Activated B cell treated with CpG ODN at 0.5 μM for 24 hours (primary cell): ENCODE measurements at regions not wholly inside any gene's neighbourhood (a gene's known extent, or its start where the extent isn't known, plus 50 kb on each side); places are given as distances from the start of the nearest gene placed in this dataset.

ENCODE experiments used
- ATAC-seq: fragments of 200-7000 bp; cut with Tn5 transposase; one replicate; pipeline ENCODE4 v1.10.0; 2021; ENCODE audit warnings: low read depth, mild to moderate bottlenecking, moderate library complexity
- CTCF ChIA-PET: fragments of 350-600 bp; sonication (Branson Sonifier 250); formaldehyde crosslinking; loops from one replicate; lab custom pipeline; 2021; ENCODE audit warnings: antibody characterized with exemption; lab: Charles Lee
- POLR2A ChIA-PET: fragments of 350-600 bp; sonication (Branson Sonifier 250); formaldehyde crosslinking; loops from one replicate; lab custom pipeline; 2021; ENCODE audit warnings: antibody characterized with exemption; lab: Charles Lee
- DNase-seq: peaks from one replicate; pipeline ENCODE4 v3.0.0; 2022
- H3K27ac Mint-ChIP-seq: one replicate; pipeline ENCODE4 v1.8.0; 2020; ENCODE audit warnings: mixed read lengths
- H3K27me3 Mint-ChIP-seq: one replicate; pipeline ENCODE4 v1.8.0; 2021; ENCODE audit warnings: mixed read lengths
- H3K36me3 Mint-ChIP-seq: one replicate; pipeline ENCODE4 v1.8.0; 2021; ENCODE audit warnings: low read depth, mixed read lengths
- H3K4me1 Mint-ChIP-seq: one replicate; pipeline ENCODE4 v1.8.0; 2021; ENCODE audit warnings: mixed read lengths
- H3K4me3 Mint-ChIP-seq: one replicate; pipeline ENCODE4 v1.8.0; 2020; ENCODE audit warnings: mild to moderate bottlenecking, mixed read lengths
- H3K9me3 Mint-ChIP-seq: one replicate; pipeline ENCODE4 v1.8.0; 2020; ENCODE audit warnings: mixed read lengths
- CTCF ChIP-seq: fragments of 200-600 bp; IDR thresholded peaks from one replicate; pipeline ENCODE4 v1.8.0; 2022; ENCODE audit warnings: antibody characterized with exemption, mild to moderate bottlenecking
- intact Hi-C: fragments of 100-400 bp; cut with micrococcal nuclease; formaldehyde crosslinking; loops from one replicate; pipeline ENCODE4 v1.15.1; 2024

DNA sequence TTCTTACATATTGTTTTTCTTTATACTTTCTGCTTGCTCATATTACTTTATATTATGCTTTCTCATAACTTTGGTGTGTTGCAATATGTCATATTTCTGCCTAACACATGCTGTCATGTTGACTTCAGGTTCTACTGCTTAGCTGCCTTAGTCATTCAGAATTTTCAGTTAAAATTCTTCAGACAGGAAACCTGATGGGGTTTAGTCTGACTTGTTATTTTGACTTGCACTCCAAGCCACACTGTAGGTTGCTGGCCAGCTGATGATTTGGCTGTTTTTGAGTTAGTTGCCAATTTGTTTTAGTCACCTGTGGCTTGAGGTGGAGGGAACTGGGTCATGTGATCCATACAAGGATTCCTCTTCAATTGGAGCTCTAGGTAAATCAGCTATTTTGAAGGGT, 315.4 kb downstream of the MAP2K6 start:
- no peak for ATAC-seq
- ChIA-PET POLR2A (no interaction called here), CTCF (no interaction called here)
- no peak overlapping the region for H3K4me3 Mint-ChIP-seq
- intact Hi-C loops, result no loop called here
- no peak for TF ChIP-seq CTCF
- no peaks in the 10 kb centered on the region for H3K36me3 Mint-ChIP-seq
- no peak for DNase-seq
- no peaks in the 10 kb centered on the region for H3K4me1 Mint-ChIP-seq
- no peaks in the 10 kb centered on the region for H3K9me3 Mint-ChIP-seq
- H3K27ac Mint-ChIP-seq, result no peak overlapping the region
- no peaks in the 10 kb centered on the region for H3K27me3 Mint-ChIP-seq

DNA sequence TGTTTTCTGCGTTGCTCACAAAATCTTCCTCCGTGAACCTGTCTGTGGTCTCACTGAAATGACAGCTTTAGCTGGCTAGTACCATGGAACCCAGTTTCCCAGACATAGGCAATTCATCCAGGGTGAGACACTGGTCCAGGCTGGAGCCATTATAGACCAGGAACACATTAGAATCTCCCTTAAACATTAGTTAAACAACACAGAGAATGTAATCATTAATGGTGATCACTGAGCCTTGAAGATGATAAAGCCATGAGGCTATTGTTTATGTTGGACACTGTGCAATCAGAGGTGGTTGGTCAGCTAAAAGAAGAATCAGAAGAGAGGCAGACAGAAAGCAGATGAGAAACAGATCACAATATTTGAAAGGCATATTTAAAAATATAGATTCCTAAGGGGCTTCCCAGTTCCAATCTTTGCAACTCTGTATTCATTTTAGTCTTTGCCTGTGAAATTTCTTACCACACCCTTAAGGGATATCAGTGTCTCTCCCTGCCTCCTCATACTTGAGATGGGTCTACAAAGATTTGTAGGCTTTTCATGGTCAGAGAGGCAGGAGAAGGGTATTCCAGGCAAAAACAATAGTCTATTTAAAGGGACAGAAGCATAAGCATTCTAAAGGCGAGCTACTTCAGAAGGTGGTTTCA, 317.9 kb downstream of the MAP2K6 start:
- no peaks in the 10 kb centered on the region for H3K36me3 Mint-ChIP-seq
- ChIA-PET POLR2A (no interaction called here), CTCF (no interaction called here)
- H3K27ac Mint-ChIP-seq, result no peak overlapping the region
- DNase-seq (no peak), ATAC-seq (no peak)
- H3K4me3 Mint-ChIP-seq, result no peak overlapping the region
- no peak for TF ChIP-seq CTCF
- no peaks in the 10 kb centered on the region for H3K27me3 Mint-ChIP-seq
- H3K4me1 Mint-ChIP-seq, result no peaks in the 10 kb centered on the region
- intact Hi-C loops, result no loop called here
- no peaks in the 10 kb centered on the region for H3K9me3 Mint-ChIP-seq

- POLR2A ChIA-PET, result no interaction called here
- CTCF ChIA-PET, result no interaction called here
- no peak for TF ChIP-seq CTCF
- DNase-seq (no peak), ATAC-seq (no peak)
- Mint-ChIP-seq H3K4me1 (no peaks in the 10 kb centered on the region), H3K27ac (no peak overlapping the region), H3K9me3 (peaks cover 4% of the 10 kb centered on the region), H3K27me3 (no peaks in the 10 kb centered on the region), H3K4me3 (no peak overlapping the region), H3K36me3 (no peaks in the 10 kb centered on the region)
- intact Hi-C loops, result no loop called here
These were observed 318.9 kb downstream of the MAP2K6 start for GRCh38 chr17:69733171-69734012.

GRCh38 chr17:69734656-69735055, 320.2 kb downstream of the MAP2K6 start:
- POLR2A ChIA-PET, result no interaction called here
- CTCF ChIA-PET, result no interaction called here
- ATAC-seq (no peak), DNase-seq (no peak)
- Mint-ChIP-seq H3K4me1 (no peaks in the 10 kb centered on the region), H3K4me3 (no peak overlapping the region), H3K9me3 (peaks cover 4% of the 10 kb centered on the region), H3K27me3 (no peaks in the 10 kb centered on the region), H3K36me3 (no peaks in the 10 kb centered on the region), H3K27ac (no peak overlapping the region)
- no peak for TF ChIP-seq CTCF
- intact Hi-C loops, result no loop called here

DNA sequence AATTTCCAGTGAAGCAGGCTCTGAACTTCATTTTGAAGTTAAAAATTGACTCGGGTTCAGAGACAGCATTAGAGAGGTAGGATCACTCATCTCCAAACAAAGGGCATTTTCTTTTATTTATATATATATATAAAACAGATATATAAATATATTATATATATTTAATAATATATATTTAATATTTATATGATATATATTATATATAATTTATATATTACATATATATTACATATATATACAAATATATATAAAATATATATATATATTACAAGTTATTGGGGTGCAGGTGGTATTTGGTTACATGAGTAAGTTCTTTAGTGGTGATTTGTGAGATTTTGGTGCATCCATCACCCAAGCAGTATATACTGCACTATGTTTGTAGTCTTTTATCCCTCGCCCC, 320.8 kb downstream of the MAP2K6 start:
- no peak overlapping the region for H3K4me3 Mint-ChIP-seq
- no peak for TF ChIP-seq CTCF
- H3K9me3 Mint-ChIP-seq, result peaks cover 4% of the 10 kb centered on the region
- no peaks in the 10 kb centered on the region for H3K36me3 Mint-ChIP-seq
- ATAC-seq, result no peak
- no peak overlapping the region for H3K27ac Mint-ChIP-seq
- POLR2A ChIA-PET, result no interaction called here
- CTCF ChIA-PET, result no interaction called here
- H3K4me1 Mint-ChIP-seq, result no peaks in the 10 kb centered on the region
- no peak for DNase-seq
- intact Hi-C loops, result no loop called here
- no peaks in the 10 kb centered on the region for H3K27me3 Mint-ChIP-seq
